GM18519 (cell line): ENCODE measurements at regions not wholly inside any gene's neighbourhood (a gene's known extent, or its start where the extent isn't known, plus 50 kb on each side); places are given as distances from the start of the nearest gene placed in this dataset.

Experiments
- ATAC-seq: cut with Tn5 transposase; IDR thresholded peaks from one replicate; pipeline ENCODE4 v1.9.1; 2021; ENCODE audit warnings: mild to moderate bottlenecking, moderate library complexity; ENCODE audit not compliant: unreplicated experiment, low FRiP score

DNA sequence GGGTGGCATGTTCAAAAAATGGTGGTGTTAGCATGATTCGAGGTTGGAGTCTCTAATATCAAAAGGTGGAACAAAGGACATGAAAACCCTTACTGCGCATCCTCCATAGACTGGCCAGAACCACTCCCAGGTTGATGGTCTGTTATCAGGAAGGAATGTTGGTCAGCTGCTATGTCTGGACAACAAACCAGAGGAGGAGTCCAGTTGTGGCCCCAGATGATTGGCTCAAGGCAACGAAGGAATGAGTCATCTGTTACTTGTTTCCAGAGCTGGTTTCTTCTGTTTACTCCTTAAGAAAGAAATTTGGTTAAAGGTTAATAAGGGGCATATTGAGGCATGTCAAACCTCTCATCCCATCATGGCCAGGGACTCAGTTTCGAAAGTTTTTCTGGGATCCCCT, 56.8 kb upstream of the GRIA4 start:
- ATAC-seq: no peak

DNA sequence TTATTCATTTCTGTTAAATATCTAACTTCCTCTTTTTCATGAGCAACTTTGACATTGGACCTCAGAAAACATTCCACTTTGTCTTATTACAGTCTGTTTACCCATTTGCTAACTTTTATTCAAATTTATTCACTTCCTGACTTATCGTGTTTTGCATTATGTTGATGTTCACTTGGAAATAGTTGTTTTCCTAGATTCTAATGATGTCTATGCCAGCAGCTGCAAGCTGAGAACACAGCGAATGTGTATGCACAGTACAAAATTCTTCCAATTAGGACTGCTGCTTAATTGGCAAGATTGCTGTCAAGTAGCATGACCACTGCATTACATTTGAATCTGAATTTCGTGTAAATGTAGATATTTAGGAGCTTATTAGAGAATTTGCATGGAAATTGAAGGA, 61.5 kb upstream of the GRIA4 start:
- ATAC-seq: no peak

DNA sequence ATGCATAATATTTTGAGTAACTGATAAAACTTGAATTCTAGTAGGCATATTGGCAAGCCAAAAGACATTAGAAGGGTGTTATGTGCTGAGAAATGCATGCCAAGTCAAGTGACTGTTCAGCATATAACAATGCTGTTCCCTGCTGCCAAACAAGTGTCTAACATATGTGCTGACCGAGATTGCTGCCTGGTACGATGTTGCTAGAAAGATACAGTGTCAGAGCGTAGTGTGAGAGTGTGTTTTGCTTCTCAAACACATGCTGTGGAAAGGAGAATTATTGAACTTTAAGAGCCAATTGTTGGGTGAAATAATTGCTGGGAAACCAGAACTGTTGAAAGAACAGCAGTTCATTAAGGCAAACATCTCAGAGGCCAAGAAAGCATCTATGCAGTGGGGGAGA, 71.3 kb upstream of the GRIA4 start:
- no peak for ATAC-seq

DNA sequence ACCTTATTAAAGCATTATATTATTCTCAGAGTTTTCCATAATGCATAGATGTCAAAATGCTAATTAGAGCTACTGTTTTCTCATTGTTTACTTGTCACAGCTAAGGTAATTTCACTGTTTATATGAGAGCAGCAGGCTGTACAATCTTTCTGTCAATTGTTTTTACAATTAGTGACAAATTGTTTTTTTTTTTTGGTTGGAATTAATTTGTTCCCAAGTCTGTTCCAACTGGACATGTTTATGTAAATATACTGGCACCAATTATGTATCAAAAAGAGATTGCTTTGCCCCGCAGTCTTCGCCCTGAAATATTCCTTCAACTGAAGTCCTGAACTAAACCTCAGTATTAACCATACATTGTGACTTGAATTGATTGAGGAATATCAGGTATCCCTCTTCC, 72.3 kb upstream of the GRIA4 start:
- ATAC-seq: no peak

DNA sequence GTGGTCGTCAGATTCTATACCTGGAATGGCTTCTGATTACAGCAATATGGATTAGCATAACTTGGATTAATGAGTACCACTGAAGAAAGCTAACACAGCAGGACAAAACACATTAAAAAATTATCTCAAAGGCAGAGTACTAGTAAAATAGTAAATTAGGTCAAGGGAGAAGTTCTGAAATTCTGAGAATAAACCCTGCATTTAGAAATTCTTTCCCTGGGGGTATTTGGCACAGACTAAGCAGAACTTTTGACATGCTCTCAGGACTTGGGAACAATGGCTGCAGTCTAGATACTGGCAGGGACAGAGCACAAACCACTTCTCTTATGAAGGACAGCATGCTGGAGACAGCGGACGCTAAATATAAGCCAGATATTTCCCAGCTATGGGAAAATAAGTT, 85.6 kb upstream of the GRIA4 start:
- no peak for ATAC-seq

DNA sequence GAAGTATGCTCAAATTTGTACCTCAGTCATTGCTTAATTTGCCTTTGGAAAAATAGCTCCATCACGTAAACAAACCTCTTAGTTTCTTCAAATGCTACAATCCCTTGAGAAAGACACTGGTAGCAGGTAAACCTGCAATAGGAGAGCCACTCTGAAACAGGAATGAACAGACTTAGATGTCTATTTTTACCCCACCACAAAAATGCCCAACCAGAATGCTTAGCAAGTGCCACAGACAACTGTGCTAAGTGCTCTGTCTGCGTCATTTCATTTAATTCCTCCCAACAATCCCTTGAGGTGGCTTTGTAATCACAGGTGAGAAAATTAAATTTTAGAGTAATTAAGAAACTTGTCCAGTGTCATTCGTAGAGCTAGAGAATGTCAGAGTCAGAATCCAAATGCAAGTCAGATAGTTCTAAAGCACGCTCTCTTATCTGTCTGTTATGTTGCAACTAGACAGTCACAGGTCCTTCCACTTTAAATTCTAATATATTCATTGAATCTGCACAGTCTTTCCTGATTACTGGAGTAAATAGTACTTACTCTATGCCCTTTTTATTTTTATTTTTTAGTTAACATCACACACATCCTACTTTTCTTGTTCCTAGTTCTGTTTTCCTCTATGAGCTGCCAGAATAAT, 89.0 kb upstream of the GRIA4 start:
- no peak for ATAC-seq

DNA sequence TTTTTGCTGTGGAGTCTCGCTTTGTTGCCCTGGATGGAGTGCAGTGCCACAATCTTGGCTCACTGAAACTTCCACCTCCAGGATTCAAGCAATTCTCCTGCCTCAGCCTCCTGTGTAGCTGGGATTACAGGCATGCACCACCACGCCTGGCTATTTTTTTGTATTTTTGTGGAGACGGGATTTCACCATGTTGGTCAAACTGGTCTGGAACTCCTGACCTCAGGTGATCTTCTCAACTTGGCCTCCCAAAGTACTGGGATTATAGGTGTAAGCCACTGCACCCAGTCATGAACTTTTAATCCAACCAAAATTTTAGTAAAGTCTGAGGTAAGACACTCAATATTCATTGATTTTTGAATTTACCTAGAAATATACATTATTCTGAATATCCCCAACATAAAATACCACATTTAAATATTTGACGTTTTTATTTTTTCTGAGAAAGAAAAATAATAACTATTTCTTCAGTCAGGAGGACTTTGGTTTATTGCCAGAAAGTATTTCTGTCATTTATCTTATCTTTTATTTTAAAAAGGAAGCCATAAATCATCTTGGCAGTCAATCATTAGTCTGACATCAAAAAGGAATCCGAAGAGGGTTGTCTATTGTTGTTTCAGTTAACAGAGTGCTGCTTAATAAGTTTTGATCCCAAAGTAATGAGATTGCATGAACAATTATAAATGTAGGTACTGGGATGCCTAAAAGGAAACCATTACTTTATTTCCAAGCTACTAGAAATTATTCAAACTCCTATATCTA, 102.2 kb upstream of the GRIA4 start:
- no peak for ATAC-seq

DNA sequence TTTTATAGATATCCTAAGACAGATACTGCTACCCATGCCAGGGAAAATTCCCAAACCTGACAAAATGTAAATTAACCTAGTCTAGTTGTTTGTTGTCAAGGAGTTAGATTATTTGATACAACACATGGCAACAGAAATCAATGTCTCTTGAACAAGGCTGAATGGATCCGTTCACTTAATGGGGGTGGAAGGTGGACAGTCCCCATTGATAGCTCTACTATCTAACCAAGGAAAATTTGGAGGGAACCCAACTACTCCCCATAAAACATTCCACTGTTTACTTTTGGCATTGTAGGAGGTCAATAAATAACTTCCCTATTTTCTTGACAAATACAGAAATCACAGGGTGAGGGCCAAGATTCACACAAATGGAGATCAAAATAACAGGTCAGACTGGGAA, 117.9 kb upstream of the GRIA4 start:
- ATAC-seq: no peak

DNA sequence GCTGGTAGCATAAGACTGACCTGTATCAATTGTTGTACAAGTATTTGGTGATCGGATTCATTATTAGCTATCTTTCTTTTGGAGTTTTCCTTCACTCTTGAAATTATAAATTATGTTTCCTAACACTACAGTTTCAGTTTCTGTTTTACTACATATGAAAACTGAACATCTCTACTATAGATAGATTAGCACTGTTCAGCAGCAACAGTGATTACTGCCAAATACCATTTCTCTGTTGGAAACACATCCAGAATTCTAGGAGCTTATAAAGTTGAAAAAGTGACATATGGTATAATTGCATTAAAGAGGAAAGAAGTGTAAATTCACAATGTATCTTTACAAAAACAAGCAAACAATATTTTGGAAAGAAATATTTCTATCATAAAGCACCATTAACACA, 118.5 kb upstream of the GRIA4 start:
- ATAC-seq: no peak

DNA sequence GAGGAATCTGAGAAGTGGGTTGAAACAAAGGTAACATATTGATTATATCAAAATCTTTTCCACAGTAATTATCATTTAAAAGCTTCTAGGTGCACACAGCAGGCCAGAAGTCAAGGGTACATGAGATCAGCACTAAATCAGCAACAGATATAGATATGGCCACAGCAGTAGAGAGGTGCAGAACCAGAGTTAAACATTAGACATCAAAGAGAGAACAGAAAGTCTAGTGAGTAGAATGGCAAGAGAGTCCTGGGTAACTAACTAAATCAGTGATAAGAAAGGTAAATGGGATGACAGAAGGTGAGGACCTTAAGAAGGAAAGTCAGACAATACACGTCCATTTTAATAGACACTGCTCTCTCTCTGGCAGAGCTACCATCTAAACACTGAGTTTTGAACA, 119.5 kb upstream of the GRIA4 start:
- ATAC-seq: no peak

DNA sequence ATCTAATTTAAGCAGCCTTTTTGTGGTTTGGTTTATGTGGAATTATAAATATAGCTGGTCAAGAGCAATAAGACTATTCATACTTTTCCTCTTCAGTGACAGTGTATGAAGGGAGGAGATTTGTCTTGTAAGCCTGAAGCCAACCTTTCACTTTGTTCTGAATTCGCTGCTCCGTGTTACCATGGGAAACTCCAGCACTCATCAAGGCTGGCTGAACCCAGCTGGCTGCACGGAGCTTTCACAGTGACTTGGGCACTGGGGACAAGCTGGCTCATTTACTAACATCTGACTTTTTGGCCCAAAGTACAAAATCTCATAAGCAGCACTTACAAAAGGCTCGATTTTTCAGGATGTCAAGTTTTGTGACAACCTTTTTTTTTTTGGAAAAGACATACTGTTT, 120.4 kb upstream of the GRIA4 start:
- ATAC-seq: no peak

DNA sequence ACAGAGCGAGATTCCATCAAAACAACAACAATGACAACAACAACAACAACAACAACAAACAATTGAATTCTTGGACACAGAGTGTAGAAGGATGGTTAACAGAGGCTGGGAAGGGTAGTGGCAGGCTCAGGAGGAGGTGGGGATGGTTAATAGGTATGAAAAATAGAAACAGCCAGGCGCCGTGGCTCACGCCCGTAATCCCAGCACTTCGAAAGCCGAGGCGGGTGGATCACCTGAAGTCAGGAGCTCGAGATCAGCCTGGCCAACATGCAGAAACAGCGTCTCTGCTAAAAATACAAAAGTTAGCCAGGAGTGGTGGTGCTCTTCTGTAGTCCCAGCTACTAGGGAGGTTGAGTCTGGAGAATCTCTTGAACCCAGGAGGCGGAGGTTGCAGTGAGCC, 122.9 kb upstream of the GRIA4 start:
- no peak for ATAC-seq

DNA sequence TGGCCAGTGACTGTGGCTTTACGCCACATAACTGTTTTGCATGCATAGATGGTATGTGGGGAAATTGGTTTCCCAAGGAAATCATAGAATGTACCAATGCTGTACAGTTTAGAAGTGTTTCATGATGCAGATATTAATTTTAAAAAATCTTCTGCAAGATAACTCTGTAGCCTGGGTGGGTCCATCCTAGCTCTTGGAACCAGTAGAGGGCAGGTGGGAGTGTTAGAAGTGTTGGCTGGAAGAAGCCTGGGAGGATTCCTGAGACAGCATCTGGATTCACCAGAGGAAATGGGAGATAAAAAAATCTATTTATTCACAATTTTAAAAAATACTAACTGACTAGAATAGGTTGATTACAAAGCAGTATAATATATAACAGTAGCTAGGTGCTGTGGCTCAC, 139.9 kb upstream of the GRIA4 start:
- ATAC-seq: no peak

DNA sequence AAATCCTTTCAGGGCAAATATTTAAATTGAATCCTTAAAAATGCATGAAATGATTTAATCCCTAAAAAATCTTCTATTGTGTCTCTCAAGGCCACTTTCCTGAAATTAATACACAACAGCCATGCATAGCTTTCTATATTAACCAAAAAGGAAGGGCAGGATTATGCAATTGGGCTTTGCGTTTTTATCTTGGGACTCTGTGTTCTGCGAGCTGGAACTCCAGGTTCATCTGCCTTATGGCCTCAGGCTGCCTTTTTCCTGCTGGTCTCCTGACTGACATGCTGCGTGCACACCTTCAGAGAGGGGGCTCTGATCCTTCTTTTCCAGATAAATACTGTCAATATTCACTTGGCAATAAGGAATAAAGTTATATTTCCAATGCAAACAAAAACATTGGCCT, 141.7 kb upstream of the GRIA4 start:
- ATAC-seq: no peak

DNA sequence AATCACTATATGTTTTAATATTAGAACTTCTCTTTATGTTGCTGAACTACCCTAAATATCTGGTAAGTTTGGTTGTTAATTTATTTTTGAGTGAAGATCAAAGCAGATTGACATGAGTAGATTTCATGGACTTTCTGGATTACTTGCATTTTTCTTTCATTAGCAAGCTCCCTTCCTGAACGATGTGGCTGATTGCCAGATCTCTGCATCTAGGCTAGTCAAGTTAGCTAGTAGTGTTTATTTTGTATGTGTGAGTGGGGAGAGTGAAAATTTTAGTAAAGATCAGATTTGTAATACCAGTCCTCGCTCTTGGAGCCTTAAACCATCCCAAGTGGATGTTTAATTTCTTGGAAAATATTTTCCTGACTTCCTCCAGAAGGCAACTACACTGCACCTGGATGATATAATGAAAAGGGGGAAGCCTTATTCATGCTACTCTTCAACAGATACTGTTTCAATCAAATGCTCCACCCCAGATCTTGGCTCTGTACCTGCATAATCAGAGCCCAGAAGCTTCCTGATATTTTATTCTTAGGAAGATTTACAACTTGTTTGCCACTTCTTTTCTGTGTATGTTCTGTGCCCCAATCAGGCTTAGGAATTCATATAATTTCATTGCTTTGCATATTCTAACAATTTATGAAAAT, 143.2 kb upstream of the GRIA4 start:
- no peak for ATAC-seq

DNA sequence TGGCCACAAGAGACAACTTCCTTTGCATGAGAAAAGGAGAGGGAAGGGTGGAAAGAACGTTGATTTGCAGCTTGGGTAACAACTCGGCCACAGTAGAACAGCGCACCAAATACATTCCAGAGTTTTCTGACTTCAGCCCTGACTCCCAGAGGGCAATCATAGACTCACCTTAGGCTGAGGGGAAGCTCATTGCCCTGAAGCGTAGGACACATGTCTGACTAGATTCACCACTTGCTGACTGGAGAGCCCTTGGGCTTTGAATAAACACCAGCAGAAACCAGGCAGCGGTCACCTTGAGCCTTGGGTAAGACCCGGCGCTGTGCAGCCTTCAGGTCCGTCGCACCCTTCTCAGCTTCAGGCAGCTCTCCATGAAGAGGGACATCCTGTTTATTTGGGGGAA, 151.8 kb upstream of the GRIA4 start:
- ATAC-seq: no peak

DNA sequence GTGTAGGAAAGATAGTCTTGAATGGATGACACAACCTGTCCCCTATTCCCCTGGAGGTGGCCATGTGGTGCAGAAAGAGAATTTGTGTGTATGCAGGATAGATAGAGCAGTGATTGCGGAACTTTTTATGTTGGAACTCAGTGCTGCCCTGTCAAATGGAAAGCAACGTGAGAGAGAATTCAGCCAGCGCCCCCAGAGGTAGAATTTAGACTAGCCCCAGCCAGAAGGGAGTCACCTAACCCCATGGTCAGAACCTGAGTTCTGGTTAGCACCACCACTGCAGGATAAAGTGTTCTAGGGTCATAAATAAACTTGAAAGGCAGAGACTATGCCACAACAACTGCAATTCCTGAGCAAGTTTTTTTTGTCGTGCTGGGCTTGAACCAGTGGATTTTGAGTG, 152.9 kb upstream of the GRIA4 start:
- no peak for ATAC-seq

DNA sequence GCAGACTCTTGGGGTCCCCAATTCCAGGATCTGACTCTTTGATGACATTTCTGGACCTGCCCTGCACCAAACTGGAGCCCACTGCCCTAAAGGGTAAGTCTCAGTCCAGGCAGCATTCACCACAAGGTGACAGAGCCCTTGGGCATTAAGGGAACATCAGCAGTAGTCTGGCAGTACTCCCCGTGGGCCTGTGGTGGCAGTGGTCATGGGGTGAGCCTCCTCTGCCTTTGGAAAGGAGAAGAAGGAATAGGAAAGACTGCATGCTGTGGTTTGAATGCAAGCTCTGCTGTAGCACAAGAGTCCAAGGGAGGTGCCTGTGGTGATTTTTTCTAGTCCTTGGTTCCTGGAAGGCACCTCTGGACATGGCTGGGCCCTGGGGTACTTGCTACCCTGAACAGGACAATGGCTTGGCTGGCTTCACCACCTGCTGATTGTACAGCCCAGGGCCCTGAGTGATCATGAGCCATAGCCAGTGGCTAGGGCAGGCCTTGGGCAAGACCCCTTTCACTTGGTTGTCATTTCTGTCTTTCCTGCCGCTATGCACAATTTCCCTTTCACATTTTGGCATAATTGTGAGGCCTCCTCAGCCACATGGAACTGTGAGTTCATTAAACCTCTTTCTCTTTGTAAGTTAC, 160.7 kb upstream of the GRIA4 start:
- no peak for ATAC-seq

DNA sequence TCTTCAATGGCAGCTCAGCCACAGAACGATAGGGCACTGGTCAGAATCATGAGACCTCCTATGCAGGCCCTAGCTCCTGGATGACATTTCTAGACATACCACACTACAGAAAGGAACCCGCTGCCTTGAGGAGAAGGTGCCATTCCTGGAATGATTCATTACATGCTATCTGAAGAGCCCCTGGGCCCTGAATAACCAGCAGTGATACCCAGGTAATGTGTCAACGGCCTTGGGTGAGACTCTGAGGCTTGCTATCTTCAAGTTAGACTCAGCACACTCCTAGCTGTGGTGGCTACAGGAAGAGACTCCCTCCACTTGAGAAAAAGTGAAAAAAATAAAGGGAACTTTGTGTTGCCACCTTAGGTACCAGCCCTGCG, 161.2 kb upstream of the GRIA4 start:
- ATAC-seq: no peak

DNA sequence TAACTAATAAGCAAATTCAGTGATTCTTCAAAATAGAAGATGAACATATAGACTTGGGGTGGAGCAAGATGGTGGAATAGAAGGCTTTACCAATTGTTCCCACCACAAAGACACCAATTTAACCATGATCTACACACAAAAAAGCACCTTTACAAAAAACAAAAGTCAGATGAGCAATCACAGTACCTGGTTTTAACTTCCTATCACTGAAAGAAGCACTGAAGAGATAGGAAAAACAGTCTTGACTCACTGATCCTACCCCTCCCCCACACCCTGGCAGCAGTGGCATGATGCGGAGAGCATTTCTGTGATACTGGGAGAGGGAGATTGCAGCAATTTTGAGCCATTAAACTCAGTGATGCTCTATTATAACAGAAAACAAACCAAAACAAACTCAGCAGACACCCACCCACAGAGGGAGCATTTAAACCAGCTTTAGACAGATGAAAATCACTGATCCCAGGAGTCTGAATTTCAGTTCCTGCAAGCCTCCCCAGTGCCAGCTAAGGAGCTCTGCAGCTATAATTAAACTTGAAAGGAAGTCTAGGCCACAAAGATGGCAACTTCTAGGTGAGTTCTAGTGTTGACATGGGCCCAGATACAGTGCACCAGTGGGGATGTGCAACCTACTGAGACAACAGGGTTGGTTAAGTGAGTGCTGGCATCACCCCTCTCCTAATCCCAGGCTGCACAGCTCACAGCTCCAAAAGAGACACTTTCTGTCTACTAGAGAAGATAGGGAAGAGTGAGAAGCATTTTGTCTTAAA, 161.8 kb upstream of the GRIA4 start:
- ATAC-seq: no peak

DNA sequence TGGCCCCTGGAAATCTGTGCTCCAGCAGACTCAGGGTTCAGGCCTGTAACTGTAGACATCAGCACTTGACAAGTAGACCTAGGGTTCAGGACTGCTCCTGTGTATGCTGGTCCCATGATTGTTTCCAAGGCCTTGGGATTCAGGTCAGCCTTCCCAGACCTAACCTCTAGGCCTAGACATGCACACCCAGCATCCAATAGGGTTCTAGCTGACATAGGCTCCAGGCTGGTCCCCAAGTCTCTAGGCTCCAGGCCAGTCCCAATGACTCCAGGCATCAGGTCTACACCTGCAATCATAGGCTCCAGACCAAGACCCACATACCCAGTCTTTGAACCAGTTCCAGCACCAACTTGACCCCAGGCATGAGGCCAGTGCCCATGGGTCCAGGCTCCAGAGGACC, 166.2 kb upstream of the GRIA4 start:
- ATAC-seq: no peak
